ENCODE measurements at regions not wholly inside any gene's neighbourhood (a gene's known extent, or its start where the extent isn't known, plus 50 kb on each side); places are given as distances from the start of the nearest gene placed in this dataset.

DNA sequence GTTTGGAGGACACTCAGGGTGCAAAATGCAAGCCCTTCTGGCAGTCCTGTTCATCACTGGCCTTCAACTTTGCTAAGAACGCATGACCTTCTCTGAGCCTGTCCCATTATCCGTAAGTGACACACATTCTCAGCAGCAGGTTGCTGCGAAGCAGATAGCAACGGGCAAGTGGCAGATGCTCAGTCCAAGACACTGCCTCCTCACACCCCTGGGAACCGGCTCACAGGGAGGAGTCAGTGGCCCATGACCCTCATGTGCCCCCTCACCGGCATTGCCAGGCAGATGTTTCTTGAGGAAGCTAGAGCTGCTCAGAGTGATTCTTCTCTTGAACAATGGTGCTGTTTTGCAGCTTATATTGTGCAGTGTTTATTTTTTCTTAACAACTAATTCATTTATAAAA is 737.2 kb upstream of the HS6ST1 start:
- H3K9me3 ChIP-seq = no peaks in the 10 kb centered on the region
- intact Hi-C loops (cut with DNase I) = no loop called here
- ATAC-seq (no peak), DNase-seq (no peak)
- WGBS, 3 donors = 53 to 62% (median 60%) methylated on average over 6 of the region's 6 CpGs
- TF ChIP-seq, protein P1, sequence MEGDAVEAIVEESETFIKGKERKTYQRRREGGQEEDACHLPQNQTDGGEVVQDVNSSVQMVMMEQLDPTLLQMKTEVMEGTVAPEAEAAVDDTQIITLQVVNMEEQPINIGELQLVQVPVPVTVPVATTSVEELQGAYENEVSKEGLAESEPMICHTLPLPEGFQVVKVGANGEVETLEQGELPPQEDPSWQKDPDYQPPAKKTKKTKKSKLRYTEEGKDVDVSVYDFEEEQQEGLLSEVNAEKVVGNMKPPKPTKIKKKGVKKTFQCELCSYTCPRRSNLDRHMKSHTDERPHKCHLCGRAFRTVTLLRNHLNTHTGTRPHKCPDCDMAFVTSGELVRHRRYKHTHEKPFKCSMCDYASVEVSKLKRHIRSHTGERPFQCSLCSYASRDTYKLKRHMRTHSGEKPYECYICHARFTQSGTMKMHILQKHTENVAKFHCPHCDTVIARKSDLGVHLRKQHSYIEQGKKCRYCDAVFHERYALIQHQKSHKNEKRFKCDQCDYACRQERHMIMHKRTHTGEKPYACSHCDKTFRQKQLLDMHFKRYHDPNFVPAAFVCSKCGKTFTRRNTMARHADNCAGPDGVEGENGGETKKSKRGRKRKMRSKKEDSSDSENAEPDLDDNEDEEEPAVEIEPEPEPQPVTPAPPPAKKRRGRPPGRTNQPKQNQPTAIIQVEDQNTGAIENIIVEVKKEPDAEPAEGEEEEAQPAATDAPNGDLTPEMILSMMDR (IDR thresholded peaks at IDR 0.05) = no peak
- no peaks in the 10 kb centered on the region for H3K4me1 ChIP-seq
- H3K4me3 ChIP-seq = no peak overlapping the region
- H3K36me3 ChIP-seq (ENCODE audit: insufficient read depth in 1 of 2, low read depth in 1 of 2) = no peaks in the 10 kb centered on the region
- H3K27me3 ChIP-seq (ENCODE audit: insufficient read depth in 3 of 3, low read length in 2 of 3) = no peaks in the 10 kb centered on the region
- H3K27ac ChIP-seq = no peak overlapping the region

DNA sequence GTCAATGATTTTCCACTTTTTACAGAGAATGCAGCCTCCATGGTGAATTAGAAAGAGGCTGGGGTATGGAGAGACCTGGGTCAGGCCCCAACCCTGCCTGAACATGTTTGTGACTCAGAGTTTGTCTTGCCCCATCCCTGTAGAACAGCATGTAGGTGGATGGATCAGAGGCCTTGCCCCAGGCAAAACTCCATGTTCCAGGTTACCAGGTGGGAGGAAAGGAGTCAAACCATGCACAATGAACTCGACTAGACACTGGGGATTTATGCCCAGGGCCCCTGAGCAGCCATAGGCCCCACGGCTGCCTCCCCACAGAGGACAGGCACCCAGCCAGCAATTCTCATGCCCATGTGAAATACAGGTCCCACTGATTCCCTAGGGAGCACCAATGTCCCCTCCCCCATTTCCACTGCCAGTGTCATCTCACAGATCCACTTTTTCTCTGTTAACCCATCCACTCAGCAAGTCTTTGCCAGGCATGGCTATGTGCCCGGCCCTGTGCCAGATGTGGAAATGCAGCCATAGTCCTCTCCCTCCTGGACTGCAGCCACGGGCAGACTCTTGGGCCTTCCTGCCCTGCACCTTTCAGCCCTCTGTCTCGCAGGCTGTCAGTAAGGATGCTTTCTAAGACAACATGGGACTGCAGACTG is 737.8 kb upstream of the HS6ST1 start:
- WGBS, 3 donors = 35 to 58% (median 52%) methylated on average over 5 of the region's 5 CpGs
- TF ChIP-seq, protein P1 (IDR thresholded peaks at IDR 0.05) = no peak
- Histone ChIP-seq H3K9me3 (no peaks in the 10 kb centered on the region), H3K36me3 (ENCODE audit: insufficient read depth in 1 of 2, low read depth in 1 of 2) (no peaks in the 10 kb centered on the region), H3K4me1 (no peaks in the 10 kb centered on the region), H3K27ac (no peak overlapping the region), H3K27me3 (ENCODE audit: insufficient read depth in 3 of 3, low read length in 2 of 3) (no peaks in the 10 kb centered on the region), H3K4me3 (no peak overlapping the region)
- DNase-seq (no peak), ATAC-seq (no peak)
- intact Hi-C loops (cut with DNase I) = no loop called here

DNA sequence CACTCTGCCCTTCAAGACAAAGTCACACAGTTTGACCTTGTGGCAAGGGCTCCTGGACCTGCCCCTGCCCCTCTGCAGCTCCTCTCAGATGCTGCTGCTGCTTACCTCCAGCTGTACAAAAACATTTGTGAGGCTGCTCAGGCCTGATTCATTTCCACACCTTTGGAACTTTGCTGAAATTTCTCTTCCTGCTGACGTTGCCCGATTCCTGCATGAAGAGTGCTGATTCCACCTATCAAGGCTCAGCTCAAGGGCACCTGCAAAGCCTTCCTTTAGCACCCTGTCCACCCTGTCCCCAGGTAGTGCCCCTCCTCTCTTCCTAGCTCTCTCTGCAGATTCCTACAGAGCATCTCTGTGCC is 738.3 kb upstream of the HS6ST1 start:
- Histone ChIP-seq H3K4me1 (no peaks in the 10 kb centered on the region), H3K27me3 (ENCODE audit: insufficient read depth in 3 of 3, low read length in 2 of 3) (no peaks in the 10 kb centered on the region), H3K9me3 (no peaks in the 10 kb centered on the region), H3K4me3 (no peak overlapping the region), H3K36me3 (ENCODE audit: insufficient read depth in 1 of 2, low read depth in 1 of 2) (no peaks in the 10 kb centered on the region), H3K27ac (no peak overlapping the region)
- intact Hi-C loops (cut with DNase I) = no loop called here
- WGBS, 3 donors = 73 to 82% (median 78%) methylated on average over 2 of the region's 2 CpGs
- TF ChIP-seq, protein P1 (IDR thresholded peaks at IDR 0.05) = no peak
- no peak for DNase-seq
- no peak for ATAC-seq

DNA sequence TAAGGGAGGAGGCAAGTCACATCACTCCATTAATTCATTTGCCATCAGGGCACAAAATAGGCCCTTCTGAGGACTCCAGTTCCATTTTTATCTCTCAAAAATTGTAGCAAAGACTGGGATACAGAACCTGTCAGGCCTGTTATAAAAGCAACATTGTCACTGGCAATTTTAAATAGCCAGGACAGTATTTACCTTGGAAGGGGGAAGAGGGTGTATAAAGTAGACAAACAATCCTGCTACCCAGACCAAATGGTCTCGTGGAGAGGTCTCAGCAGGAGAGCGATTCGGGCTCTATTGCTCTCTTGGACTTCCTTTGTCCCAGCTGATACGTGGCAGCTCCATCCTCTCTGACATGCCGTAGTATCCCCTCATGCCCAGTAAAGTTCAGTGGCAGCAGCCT is 740.3 kb upstream of the HS6ST1 start:
- Histone ChIP-seq H3K36me3 (ENCODE audit: insufficient read depth in 1 of 2, low read depth in 1 of 2) (no peaks in the 10 kb centered on the region), H3K9me3 (no peaks in the 10 kb centered on the region), H3K4me1 (no peaks in the 10 kb centered on the region), H3K4me3 (no peak overlapping the region), H3K27me3 (ENCODE audit: insufficient read depth in 3 of 3, low read length in 2 of 3) (no peaks in the 10 kb centered on the region), H3K27ac (no peak overlapping the region)
- intact Hi-C loops (cut with DNase I) = no loop called here
- DNase-seq (no peak), ATAC-seq (no peak)
- TF ChIP-seq, protein P1 (IDR thresholded peaks at IDR 0.05) = no peak
- 82 to 84% (median 83%) methylated on average over 5 of the region's 5 CpGs for WGBS, 3 donors

DNA sequence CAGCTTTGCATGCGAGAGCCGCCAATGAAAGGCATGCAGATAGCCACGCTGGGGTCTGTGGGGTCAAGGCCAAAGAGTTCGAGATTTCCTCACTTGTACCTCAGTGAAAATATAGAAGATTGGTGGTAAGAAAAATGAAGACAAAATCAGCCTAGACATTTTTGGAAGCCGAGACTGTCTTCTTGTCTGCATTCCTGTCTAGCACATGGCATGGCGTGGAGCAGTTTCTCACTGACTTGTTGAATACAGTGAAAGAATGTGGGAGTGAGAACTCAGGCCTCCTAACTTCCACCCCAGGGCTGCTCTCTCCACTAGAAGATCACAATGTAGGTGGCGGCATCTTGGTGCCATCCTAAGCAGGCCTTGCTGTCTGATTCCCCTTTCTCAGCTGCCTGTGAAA is 740.8 kb upstream of the HS6ST1 start:
- Histone ChIP-seq H3K36me3 (ENCODE audit: insufficient read depth in 1 of 2, low read depth in 1 of 2) (no peaks in the 10 kb centered on the region), H3K27ac (no peak overlapping the region), H3K4me3 (no peak overlapping the region), H3K9me3 (no peaks in the 10 kb centered on the region), H3K4me1 (no peaks in the 10 kb centered on the region), H3K27me3 (ENCODE audit: insufficient read depth in 3 of 3, low read length in 2 of 3) (no peaks in the 10 kb centered on the region)
- TF ChIP-seq, protein P1 (IDR thresholded peaks at IDR 0.05) = no peak
- ATAC-seq = no peak
- WGBS, 3 donors = 86 to 90% (median 88%) methylated on average over 7 of the region's 7 CpGs
- no peak for DNase-seq
- intact Hi-C loops (cut with DNase I) = no loop called here

Data from psoas muscle (tissue), 7 donors.